ENCODE measurements at regions not wholly inside any gene's neighbourhood (a gene's known extent, or its start where the extent isn't known, plus 50 kb on each side); places are given as distances from the start of the nearest gene placed in this dataset.
"Not testable (repeated sequence)": the region's sequence is repeated elsewhere in the genome, so short reads cannot be mapped to it uniquely, and the experiment has no call there.

DNA sequence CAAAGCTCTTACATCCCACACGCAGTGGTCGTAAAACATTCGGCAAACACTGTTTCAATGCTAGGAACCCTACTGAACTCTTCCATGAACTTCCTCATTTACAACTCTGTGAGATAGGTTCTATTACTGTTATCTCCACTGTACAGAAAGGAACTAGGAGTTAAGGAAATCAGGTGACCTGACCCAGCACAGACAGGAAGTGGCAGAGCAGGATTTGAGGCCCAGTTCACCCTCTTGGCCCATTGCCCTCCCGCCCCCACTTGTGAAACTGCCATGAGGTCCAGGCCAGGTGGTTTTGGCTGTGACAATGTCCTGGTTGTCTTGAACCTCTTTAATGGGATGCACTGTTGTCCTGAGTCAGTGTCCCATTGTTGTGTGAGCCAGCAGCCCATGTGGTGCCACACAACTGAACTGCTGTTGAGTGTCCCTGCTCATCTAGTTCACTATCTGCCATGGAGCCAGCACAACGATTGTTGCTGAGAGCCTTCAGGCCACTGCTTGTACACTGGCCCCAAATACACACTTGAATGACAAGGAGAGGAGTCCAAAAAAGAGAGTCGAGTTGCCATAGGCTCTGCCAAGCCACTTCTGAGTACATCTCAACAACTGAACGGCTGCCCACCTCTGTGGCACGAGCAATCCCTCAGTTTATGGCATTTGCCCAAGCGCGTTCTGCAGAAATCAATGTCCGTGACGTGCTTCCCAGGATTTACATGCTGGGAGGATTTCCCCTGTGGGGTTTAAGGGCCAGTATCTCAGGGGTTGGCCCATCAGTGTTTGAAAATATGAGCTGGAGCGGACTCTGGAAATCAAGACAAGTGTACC lies 484.6 kb downstream of the TSHZ3 start:
- DNase-seq = no peak

DNA sequence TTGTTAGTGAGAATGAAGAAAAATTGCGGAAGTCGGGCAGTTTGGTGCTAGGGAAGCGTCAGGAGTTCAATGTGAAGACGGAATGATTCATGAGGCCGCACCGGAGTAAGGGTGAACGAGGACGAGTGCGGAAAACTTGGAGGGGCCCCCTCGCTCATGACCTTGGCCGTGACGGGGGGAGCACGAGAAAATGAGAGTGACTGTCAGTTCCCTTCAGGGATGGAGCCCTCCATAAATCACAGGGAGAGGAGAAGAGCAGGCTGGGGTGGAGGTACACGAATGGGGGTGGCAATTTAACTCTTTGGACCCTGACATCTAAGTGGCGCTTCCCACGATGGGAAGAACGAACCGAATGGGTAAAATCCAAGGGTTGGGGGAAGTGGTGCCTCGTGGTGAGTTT lies 486.4 kb downstream of the TSHZ3 start:
- no peak for DNase-seq

DNA sequence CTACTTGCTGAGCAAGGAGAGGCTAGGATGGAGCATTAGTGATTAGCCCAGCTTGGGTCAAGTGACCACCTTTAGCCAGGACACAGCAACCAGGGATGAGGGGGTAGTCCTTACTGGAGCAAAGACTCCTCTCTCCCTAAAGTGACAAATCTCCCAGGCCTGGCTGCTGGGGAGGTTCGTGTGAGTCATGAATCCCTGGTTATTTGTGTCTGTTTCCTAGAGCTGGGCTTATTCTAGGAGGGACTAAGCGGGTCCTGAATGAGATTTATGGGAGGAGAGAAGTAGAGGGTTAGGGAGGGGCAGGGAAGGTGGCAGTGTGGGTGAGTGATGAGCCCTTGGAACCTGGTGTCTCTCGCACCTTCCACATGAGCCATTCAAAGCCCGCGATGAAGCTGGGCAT lies 487.3 kb downstream of the TSHZ3 start:
- DNase-seq = no peak

DNA sequence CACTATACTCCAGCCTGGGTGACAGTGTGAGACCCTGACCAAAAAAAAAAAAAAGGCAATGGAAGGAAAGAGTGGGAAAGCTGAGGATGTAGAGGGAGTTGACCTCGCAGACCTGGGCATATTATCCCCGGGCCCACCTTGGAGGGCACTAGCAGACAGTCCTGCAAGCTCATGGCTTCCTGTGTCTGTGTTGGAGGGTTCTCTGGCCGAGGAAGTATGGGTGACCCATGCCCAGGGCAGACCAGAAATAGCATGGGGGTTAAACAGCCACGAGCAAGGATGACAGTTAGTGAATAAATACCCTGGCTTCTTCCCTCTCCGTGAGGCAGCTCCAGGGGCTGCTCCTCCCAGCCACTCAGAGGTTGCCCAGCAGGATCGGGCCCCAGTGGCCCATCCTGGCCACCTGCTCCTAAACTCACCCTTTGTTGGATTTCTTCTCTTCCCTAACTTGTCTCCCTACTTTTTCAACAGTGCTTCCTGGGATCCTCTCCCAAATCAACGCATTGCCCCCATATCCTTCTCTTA lies 485.8 kb downstream of the ZNF536 start:
- no peak for DNase-seq

DNA sequence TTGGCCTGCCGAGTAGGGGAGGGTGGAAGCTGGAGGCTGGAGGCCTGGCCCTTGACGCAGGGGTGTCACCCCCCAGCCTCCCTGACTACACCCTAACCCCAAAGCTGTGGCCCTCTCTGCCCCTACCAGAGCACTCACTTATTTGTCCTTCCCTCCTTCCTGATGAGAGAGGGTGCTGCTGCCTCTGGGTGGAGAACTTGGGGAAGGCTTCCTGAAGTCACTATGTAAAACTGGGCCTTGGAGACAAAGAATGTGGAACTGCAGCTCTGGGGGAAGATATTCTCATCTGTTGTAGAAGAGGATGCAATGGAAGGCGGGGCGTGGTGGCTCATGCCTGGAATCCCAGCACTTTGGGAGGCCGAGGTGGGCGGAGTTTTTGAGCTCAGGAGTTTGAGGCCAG lies 485.2 kb downstream of the ZNF536 start:
- DNase-seq = no peak

DNA sequence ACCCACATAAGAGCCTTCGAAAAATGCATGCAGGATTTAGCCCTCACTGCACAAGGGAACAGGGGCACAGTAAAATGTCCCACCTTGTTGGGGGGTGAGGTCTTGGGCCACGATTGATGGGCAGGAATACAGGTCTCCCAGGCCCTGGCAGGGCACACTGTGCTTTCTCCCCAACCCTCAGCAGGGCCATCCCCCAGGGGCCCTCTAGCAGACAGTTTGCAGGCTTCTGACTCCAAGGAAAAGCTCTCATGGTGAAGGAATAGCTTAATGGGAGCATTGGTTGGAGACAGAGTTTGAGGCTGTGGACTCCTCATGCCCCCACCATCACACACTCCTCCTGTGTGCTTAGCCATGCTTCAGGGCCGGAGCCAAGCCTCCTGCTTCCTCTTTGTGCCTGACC lies 484.6 kb downstream of the ZNF536 start:
- no peak for DNase-seq

DNA sequence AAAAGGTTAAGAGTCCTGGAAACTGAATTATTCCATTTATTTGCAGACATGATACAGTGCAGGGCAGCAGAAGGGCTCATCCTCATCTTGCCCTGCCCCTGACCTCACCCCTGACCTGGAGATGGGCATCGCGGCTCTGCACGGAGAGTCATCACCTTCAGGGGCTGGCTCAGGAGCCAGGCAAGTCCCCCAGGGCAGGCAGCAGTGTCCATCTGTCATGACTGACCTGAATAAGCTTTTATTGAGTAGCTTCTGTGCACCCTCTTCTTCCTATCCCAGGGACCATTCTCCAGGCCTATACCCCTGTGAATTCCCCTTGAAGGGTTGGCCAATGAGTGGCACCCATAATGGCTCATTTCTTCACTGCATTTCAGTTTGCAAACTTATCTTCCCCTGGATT lies 484.2 kb downstream of the ZNF536 start:
- no peak for DNase-seq

DNA sequence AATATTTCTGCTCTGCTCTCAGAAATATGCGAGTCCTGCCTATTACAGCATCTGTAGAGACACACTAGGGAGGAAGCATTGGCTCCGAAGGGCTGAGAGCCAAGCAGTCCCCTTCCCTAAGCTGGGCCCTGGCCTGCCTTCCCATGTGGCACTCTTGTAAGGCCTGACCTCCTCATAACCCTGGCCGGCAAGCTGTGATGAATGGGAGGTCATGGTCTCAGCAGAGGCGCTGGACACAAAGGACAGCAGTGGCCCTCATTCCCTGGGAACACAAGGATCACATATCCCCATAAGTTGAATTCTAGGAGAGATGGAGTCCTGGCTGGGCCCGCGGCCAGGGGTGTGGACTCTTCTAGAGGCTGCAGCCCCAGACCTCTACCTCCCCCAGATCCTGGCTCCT lies 483.3 kb downstream of the ZNF536 start:
- no peak for DNase-seq

DNA sequence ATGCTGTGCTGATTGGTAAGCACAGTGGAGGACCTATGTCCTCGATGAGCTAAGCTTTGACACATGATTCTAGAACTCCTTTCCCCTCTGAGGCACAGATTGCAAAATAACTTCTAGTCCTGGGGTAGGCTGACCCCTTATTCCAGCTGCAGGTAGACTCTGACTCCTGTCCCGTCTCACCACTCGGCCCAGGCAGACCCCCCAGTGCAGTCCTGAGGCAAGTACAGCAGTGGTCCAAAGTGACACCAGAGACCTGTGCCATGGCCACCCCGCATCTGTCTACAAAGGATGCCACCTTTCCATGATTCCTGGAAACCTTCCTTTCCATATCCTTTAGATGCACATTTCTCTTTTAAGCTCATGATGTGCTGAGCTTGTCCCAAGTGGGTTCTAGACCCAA lies 482.5 kb downstream of the ZNF536 start:
- no peak for DNase-seq

DNA sequence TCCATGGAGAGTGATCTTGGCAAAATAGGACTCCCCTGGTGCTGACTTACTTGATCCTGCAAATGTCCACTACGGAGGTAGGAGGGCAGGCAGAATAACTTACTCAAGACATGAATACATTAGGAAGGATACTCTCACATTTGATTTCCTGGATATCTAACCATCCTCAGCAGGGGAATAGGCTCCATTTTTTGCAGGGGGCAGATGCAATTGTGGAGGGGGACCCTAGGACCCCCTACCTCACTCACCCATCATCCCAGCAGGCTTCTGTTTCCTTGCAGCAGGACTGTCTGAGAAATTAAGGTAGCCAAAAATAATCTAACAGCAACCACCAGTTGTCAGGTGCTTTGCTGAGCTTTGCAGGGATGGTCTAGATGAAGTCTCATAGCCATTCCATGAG lies 482.0 kb downstream of the ZNF536 start:
- no peak for DNase-seq

DNA sequence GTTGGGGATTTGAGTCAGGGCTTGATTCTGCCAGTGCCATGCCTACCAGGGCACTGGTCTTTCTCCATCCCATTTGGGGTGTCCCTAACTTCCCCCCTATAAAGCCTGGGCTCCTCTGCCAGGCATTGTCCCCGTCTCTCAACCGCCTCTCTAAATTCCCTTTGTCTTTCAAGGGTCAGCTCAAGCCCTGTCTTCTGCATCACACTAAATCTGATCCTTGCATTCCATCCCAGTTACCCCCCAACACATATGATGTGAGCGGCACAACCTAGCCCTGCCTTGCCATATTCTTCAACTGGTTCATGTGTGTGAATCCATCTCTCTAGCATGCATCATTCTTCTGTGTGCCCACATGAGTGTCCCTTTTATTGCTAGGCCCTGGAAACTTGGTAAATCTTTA lies 480.9 kb downstream of the ZNF536 start:
- no peak for DNase-seq

DNA sequence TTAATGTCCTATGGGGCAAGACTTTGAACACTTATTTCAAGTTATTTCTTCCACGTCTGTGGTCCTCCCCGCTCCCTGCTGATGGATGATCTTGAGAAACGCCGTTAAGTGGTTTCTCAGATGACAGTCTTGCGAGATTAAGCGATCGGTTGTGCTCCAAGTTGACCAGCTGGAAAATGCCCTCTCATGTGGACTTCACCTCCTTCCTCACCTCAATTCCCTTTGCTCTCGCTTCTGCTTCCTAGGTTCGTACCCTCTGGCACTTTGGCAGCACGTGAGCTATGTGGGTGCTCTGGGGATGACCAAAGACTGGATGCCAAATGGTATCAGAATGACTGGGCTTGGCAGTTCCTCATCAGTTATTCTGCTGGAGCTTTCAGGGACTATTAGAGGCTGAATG lies 480.0 kb downstream of the ZNF536 start:
- no peak for DNase-seq

DNA sequence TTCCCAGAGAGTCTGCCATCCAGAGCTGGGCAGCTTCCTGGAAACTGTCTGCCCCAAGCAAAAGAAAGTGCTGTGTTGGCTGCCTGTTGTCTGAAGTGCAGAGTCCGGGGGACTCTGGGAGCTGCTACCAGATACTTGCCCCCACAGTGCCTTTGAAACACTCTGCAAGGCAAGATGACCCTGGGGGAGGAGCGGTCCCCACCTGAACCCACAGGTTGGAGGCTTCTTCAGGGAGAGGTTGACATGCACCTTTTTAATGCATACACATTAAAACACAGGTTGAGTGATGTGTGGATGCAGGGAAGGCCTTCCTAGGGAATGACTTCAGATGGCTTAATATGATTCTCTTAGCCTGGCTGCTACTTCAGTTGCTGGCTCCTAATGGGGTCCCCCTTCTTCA lies 479.5 kb downstream of the ZNF536 start:
- no peak for DNase-seq

DNA sequence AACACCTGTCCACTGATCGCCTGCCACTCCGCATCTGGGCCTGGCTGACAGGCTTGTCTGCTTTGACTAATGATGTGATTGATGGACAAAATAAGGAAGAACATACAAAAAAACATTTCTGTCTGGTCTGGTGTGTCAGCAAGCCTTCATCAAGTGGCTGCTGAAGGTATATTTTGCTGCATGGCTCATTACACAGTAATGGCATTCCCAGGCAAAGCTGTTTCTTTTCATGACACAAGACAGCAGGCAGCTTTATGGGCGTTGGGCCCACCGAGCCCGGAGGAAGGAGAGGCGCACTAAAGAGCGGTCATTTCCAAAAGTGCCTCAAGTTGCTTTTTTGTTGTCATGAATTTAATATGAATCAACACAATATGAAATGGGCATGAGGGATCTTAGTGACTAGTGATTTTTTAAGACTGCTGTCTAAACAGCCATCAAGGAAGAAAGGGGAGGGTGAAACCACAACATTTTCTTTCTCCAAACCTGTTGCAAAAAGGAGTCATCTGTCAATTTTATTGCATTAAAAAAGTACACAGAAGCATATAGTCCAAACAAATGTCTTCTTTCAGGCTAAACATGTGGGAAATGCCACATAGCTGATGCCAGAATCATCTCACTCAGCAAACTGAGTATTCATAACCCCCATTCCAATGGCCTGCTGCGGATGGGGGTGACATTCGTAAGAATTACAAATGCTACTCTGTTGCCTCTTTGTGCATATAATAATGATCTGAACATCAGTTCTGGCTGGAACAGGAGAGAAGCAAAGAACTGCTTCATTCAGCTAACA lies 476.6 kb downstream of the ZNF536 start:
- no peak for DNase-seq

DNA sequence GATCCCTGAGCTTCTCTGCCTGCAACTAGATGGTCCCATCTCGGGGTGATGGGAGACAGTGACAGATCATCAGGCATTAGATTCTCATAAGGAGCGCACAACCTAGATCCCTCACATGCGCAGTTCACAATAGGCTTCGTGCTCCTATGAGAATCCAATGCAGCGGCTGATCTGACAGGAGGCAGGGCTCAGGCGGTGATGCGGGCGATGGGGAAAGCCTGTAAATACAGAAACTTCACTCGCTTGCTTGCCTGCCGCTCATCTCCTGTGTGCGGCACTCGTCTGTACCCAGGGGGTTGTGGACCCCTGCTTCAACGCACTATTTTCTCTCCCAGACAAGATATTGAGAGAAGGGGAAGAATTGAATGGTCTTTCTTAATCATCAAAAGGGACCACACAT lies 473.9 kb downstream of the ZNF536 start:
- no peak for DNase-seq

DNA sequence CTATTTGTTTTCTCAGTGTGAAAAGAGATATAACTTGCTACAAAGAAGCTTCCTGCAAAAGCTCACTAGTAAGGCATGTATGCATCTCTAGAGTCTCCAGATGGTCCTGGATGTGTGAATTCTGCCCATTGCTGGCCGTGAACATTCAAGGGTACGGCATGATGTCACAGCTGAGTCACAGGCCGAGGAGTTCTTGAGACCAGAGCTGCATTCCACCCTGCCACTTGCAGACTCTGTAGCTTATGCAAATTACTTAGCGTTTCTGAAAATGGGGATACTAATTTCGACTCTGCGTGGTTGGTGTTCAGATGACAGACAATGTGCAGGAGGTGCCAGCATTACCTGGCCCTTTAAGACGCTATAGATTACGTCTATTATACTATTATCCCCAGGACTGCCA lies 470.7 kb downstream of the ZNF536 start:
- no peak for DNase-seq

DNA sequence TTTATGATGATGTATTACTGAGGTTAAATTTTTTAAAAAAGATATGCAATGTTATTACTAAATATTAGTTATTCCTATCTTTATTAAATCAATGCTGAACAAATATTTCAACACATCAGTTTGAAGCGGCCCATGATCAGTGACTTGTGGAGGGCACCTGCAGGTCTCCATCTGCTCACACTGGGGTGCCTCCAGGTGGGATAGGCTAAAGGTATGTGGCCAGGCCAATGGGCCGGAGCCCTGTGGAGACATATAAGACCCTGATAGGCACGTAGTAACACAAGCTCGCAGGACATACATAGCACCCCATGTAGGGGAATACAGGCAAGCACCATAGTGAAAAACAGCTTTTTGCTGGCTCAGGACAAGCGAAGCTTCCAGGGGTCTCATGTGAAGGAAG lies 469.8 kb downstream of the ZNF536 start:
- no peak for DNase-seq

DNA sequence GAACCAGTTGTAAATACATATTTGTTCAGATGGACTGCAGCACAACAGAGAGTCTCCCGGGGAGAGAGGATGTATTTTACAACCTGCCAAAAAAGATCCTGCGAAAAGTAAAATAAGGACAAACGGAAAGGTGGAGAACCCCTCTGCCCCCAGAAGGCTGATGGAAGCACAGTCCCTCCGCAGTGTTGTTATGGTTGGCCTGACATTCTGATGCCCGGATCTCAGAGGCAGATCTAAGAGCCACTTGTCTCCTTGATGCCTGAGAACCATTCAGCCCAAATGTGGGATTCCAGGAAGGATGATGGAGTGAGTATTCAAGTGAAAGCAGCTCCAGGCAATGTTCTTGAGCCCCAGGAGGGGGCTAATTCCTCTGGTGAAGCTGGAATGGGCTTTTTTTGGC lies 458.7 kb downstream of the ZNF536 start:
- DNase-seq = no peak

DNA sequence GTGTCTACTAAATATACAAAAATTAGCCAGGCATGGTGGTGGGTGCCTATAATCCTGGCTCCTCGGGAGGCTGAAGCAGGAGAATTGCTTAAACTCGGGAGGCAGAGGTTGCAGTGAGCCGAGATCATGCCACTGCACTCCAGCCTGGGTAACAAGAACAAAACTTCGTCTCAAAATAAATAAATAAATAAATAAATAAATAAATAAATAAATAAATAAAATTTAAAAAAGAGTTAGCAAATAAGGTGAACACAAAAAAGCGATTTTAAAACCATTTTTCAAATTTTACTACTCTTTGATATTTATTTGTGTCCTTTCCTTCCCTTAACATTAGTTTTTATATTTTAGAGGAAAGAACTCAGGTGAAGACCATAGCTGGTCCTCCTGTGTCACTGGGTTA lies 453.3 kb downstream of the ZNF536 start:
- not testable (repeated sequence) for DNase-seq

DNA sequence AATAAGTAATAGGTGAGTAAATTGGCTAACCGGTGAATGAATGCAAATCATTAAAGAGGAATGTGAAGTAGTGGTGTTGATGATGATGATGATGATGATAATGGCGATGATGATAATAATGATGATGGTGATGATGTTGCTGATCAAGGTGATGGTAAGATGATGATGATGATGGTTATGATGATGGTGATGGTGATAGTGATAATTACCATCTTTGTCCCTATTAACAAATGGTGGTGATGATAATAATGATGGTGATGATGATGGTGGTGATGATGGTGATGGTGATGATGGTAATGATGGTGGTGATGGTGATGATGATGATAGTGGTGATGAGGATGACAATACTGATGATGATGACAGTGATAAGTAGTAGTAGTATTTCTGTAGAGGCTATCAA lies 452.6 kb downstream of the ZNF536 start:
- no peak for DNase-seq

DNA sequence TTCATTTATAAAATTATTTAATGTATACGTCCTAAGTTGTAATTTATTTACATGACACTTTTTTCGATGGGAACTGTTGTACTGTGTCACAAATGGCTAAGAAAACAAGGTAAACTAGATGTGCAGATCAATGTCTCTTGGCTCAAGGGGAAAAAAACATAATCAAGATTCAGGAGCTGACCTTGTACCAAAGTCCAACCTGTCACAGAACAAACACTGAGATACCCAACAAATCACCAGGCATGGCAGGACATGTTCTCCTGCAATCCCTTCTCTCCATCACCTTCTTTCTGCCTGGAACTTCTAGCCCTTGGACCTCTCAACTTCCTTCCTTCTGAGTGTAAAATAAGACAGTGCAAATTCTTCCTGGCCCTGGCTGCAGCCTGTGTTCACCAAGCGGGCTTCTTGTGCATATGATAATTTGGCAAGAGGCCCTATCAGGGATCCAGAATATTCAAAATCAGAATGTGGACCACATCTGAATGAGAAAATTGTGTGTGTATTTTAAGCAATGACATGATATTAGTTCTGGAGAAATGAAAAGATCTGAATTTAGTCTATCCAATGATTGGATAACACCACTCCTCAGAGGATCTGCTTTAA lies 445.9 kb downstream of the ZNF536 start:
- DNase-seq = no peak

DNA sequence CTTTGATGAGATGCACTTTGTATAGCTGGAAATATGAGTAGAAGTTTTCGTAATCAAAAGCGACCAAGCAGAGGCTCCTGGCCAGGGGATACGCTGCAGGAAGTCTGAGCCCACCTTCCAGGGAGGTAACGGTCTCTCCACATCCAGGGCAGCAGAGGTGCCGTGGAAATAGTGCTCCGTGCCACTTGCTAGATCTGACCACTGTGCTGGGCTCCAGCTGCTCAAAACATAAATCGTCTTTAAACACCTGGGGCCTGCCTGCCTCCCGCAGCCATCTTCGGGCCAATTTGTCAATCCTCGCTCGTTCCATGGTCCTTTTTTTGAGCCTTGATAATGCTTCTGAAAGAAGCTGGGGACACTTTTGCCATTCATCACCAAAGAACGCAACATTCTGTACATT lies 445.0 kb downstream of the ZNF536 start:
- DNase-seq = no peak

DNA sequence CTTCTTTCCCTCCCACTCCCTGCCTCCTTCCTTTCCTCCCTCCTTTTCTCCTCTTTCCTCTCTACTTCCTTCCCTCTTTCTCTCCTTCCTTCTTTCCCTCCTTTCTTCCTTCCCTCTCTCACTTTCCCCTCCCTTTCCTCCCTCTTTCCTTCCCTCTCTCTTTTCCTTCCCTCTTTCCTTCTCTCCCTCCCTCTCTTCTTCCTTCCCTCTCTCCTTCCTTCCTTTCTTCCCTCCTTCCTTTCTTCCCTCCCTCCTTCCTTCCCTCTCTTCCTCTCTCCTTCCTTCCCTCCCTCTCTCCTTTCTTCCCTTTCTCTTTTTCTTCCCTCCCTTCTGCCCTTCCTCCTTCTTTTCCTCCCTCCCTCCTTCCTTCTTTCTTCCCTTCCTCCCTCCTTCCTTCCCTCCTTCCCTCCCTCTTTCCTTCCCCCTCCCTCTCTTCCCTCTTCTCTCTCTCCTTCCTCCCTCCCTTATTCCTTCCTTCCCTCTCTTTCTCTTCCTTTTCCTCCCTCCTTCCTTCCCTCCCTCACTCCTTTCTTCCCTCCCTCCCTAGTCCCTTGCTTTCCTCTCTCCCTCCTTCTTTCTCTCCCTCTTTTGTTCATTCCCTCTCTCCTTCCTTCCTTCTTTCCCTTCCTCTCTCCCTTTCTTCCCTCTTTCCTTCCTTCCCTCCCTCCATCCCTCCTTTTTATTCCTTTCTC lies 443.9 kb downstream of the ZNF536 start:
- no peak for DNase-seq

Measured in fibroblast of skin of back (primary cell).